Right cardiac atrium (tissue), 5 donors: ENCODE measurements at regions not wholly inside any gene's neighbourhood (a gene's known extent, or its start where the extent isn't known, plus 50 kb on each side); places are given as distances from the start of the nearest gene placed in this dataset.
A peak's percentile ranks its signal among the peaks of the same experiment; 100 is the strongest.

Experiments
- ATAC-seq, 2 donors: fragments of 200-7000 bp; cut with Tn5 transposase; one replicate each; pipeline versions ENCODE4 v1.8.0 to v1.9.1; 2020; ENCODE audit warnings: moderate library complexity in 2 of 2, mild to moderate bottlenecking in 1 of 2
- DNase-seq, 3 donors: peaks; one replicate each; pipeline ENCODE4 v3.0.0-alpha.2; 2020
- H3K27ac ChIP-seq: one replicate; pipeline ENCODE4 v1.5.1; 2013; ENCODE audit warnings: mild to moderate bottlenecking, low read length, control low read depth, moderate library complexity
- H3K27me3 ChIP-seq: one replicate; pipeline ENCODE4 v1.6.1; 2013; ENCODE audit not compliant: control insufficient read depth, insufficient read depth
- H3K4me1 ChIP-seq: one replicate; pipeline ENCODE4 v1.6.1; 2013; ENCODE audit warnings: low read length; ENCODE audit not compliant: control insufficient read depth, insufficient read depth
- H3K4me3 ChIP-seq: one replicate; pipeline ENCODE4 v1.5.1; 2013; ENCODE audit warnings: low read length, control low read depth
- H3K9me3 ChIP-seq: one replicate; pipeline ENCODE4 v1.6.1; 2013; ENCODE audit warnings: low read length; ENCODE audit not compliant: control insufficient read depth
- WGBS: extraction: QIAGEN DNeasy Blood & Tissue Kit; methylation state at CpG from one replicate; pipeline ENCODE4 v1.1.7; 2013; 5-methylcytosine and 5-hydroxymethylcytosine counted together
- intact Hi-C, 4 donors: fragments of 100-400 bp; cut with DNase I; formaldehyde crosslinking; loops; one replicate each; pipeline versions ENCODE4 v1.11.0 to v1.14.0; 2022 to 2023
- donor health status: healthy with polysubstance abuse.
- donor health status: DM: no; HTN: yes; CAD: no.
- donor health status: DM: no; HTN: no; CAD: no.
- donor health status: DM: no; HTN: yes; CAD: no; lungs with severe emphysema.
- donor health status: DM: yes; HTN: yes; CAD: no.

GRCh38 chr5:167949435-167949834 is 342.0 kb upstream of the WWC1 start:
- Histone ChIP-seq H3K4me3 (no peak overlapping the region), H3K4me1 (peaks cover 2% of the 10 kb centered on the region), H3K27ac (peak overlapping the region; percentile 55), H3K27me3 (no peaks in the 10 kb centered on the region), H3K9me3 (no peaks in the 10 kb centered on the region)
- ATAC-seq, result no peak
- intact Hi-C loops, result no loop called here
- WGBS, result 88% methylated on average over 3 of the region's 3 CpGs
- no peak for DNase-seq

GRCh38 chr5:167950126-167950721 is 341.2 kb upstream of the WWC1 start:
- Histone ChIP-seq H3K9me3 (no peaks in the 10 kb centered on the region), H3K4me3 (no peak overlapping the region), H3K27ac (peak overlapping the region; percentile 33), H3K4me1 (peaks cover 2% of the 10 kb centered on the region), H3K27me3 (no peaks in the 10 kb centered on the region)
- intact Hi-C loops, result no loop called here
- DNase-seq, result peak in 1 of 3 donors; percentile 44
- WGBS, result 53% methylated on average over 5 of the region's 5 CpGs
- ATAC-seq, result no peak

GRCh38 chr5:167951116-167951515 is 340.3 kb upstream of the WWC1 start:
- no peaks in the 10 kb centered on the region for H3K27me3 ChIP-seq
- no peaks in the 10 kb centered on the region for H3K9me3 ChIP-seq
- peak overlapping the region; percentile 76 for H3K27ac ChIP-seq
- ATAC-seq (no peak), DNase-seq (peak in 1 of 3 donors; percentile 32)
- no peaks in the 10 kb centered on the region for H3K4me1 ChIP-seq
- WGBS, result 19% methylated on average over 4 of the region's 4 CpGs
- H3K4me3 ChIP-seq, result peak overlapping the region; percentile 41
- intact Hi-C loops, result no loop called here

GRCh38 chr5:167952278-167952995 is 339.0 kb upstream of the WWC1 start:
- Histone ChIP-seq H3K27ac (peak overlapping the region; percentile 80), H3K27me3 (no peaks in the 10 kb centered on the region), H3K9me3 (no peaks in the 10 kb centered on the region), H3K4me3 (no peak overlapping the region), H3K4me1 (no peaks in the 10 kb centered on the region)
- peak; percentile 85 to 89 for ATAC-seq
- intact Hi-C loops, result no loop called here
- 36% methylated on average over 19 of the region's 19 CpGs for WGBS
- DNase-seq, result peak; percentile 28 to 78 (median 67)

GRCh38 chr5:167953151-167953798 is 338.2 kb upstream of the WWC1 start:
- WGBS, result 55% methylated on average over 4 of the region's 4 CpGs
- Histone ChIP-seq H3K27ac (peak overlapping the region; percentile 72), H3K4me1 (no peaks in the 10 kb centered on the region)

GRCh38 chr5:167961731-167962130 is 329.7 kb upstream of the WWC1 start:
- no peaks in the 10 kb centered on the region for H3K9me3 ChIP-seq
- no peaks in the 10 kb centered on the region for H3K4me1 ChIP-seq
- intact Hi-C loops, result no loop called here
- 56% methylated on average over 2 of the region's 2 CpGs for WGBS
- H3K27ac ChIP-seq, result no peak overlapping the region
- no peak for DNase-seq
- no peaks in the 10 kb centered on the region for H3K27me3 ChIP-seq
- ATAC-seq, result no peak
- H3K4me3 ChIP-seq, result no peak overlapping the region

More at GRCh38 chr5:167953151-167953798, 338.2 kb upstream of the WWC1 start:
- no peak overlapping the region for H3K4me3 ChIP-seq
- no peaks in the 10 kb centered on the region for H3K27me3 ChIP-seq
- intact Hi-C loops, result no loop called here
- peak; percentile 52 to 65 for ATAC-seq
- H3K9me3 ChIP-seq, result no peaks in the 10 kb centered on the region
- no peak for DNase-seq

- Histone ChIP-seq H3K4me1 (no peaks in the 10 kb centered on the region), H3K27ac (no peak overlapping the region), H3K27me3 (no peaks in the 10 kb centered on the region), H3K4me3 (no peak overlapping the region), H3K9me3 (no peaks in the 10 kb centered on the region)
- WGBS, result 75% methylated on average over 3 of the region's 3 CpGs
- DNase-seq, result no peak
- intact Hi-C loops, result no loop called here
- no peak for ATAC-seq
Measured at GRCh38 chr5:167964529-167964928, 326.9 kb upstream of the WWC1 start.

GRCh38 chr5:167965710-167966109 is 325.7 kb upstream of the WWC1 start:
- H3K4me3 ChIP-seq, result no peak overlapping the region
- 95% methylated on average over 2 of the region's 2 CpGs for WGBS

GRCh38 chr5:167966979-167967378 is 324.5 kb upstream of the WWC1 start:
- 63% methylated on average over 3 of the region's 3 CpGs for WGBS
- no peak overlapping the region for H3K4me3 ChIP-seq
- H3K4me1 ChIP-seq, result no peaks in the 10 kb centered on the region
- ATAC-seq (no peak), DNase-seq (no peak)
- no peaks in the 10 kb centered on the region for H3K9me3 ChIP-seq
- intact Hi-C loops, result no loop called here
- H3K27ac ChIP-seq, result no peak overlapping the region
- no peaks in the 10 kb centered on the region for H3K27me3 ChIP-seq

More at GRCh38 chr5:167965710-167966109, 325.7 kb upstream of the WWC1 start:
- Histone ChIP-seq H3K27ac (no peak overlapping the region), H3K9me3 (no peaks in the 10 kb centered on the region), H3K27me3 (no peaks in the 10 kb centered on the region), H3K4me1 (no peaks in the 10 kb centered on the region)
- intact Hi-C loops, result no loop called here
- ATAC-seq, result no peak
- no peak for DNase-seq

GRCh38 chr5:167967494-167968177 is 323.8 kb upstream of the WWC1 start:
- intact Hi-C loops, result no loop called here
- H3K9me3 ChIP-seq, result no peaks in the 10 kb centered on the region
- WGBS, result 7% methylated on average over 7 of the region's 7 CpGs
- DNase-seq (no peak), ATAC-seq (no peak)
- no peaks in the 10 kb centered on the region for H3K4me1 ChIP-seq
- no peak overlapping the region for H3K27ac ChIP-seq
- H3K4me3 ChIP-seq, result no peak overlapping the region
- H3K27me3 ChIP-seq, result no peaks in the 10 kb centered on the region

- 66% methylated on average over 4 of the region's 4 CpGs for whole genome bisulfite sequencing
Measured at GRCh38 chr5:167968837-167969236, 322.6 kb upstream of the WWC1 start.

More at GRCh38 chr5:167968837-167969236, 322.6 kb upstream of the WWC1 start:
- ATAC-seq, result no peak
- H3K27ac ChIP-seq, result no peak overlapping the region
- no peak for DNase-seq
- H3K4me3 ChIP-seq, result no peak overlapping the region
- no peaks in the 10 kb centered on the region for H3K9me3 ChIP-seq
- H3K27me3 ChIP-seq, result no peaks in the 10 kb centered on the region
- intact Hi-C loops, result no loop called here
- H3K4me1 ChIP-seq, result no peaks in the 10 kb centered on the region
